NAMALWA (cell line): ENCODE measurements at regions not wholly inside any gene's neighbourhood (a gene's known extent, or its start where the extent isn't known, plus 50 kb on each side); places are given as distances from the start of the nearest gene placed in this dataset.
A peak's percentile ranks its signal among the peaks of the same experiment; 100 is the strongest.
"Not testable (repeated sequence)": the region's sequence is repeated elsewhere in the genome, so short reads cannot be mapped to it uniquely, and the experiment has no call there.

Experiments
- DNase-seq: peaks from one replicate; pipeline ENCODE4 v3.0.0-alpha.2; 2015; ENCODE audit warnings: low spot score

- no peak for DNase-seq
These were observed 68.7 kb downstream of the VSIG4 start for GRCh38 chrX:65971151-65971550.

DNA sequence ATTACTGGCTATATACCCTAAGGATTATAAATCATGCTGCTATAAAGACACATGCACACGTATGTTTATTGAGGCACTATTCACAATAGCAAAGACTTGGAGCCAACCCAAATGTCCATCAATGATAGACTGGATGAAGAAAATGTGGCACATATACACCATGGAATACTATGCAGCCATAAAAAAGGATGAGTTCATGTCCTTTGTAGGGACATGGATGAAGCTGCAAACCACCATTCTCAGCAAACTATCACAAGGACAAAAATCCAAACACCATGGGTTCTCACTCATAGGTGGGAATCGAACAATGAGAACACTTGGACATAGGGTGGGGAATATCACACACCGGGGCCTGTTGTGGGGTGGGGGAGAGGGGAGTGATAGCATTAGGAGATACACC is 72.7 kb downstream of the VSIG4 start:
- not testable (repeated sequence) for DNase-seq

- no peak for DNase-seq
These were observed 78.2 kb downstream of the VSIG4 start for GRCh38 chrX:65961714-65962113.

DNA sequence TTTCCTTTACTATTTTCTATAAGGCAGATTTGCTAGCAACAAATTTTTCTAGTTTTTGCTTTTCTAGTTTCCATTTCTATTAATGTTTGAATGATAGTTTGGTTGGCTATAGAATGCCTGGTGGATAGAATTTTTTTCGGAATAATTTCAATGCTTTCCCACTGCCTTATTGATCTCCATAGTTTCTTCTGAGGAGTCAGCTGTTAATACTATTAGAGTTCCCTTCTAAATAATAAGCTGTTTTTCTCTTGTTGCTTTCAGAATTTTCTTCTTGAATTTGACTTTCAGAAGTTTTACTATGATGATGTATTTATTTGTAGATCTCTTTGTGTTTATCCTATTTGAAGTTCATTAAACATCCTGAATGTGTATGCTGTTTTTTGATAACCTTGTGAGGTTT is 91.8 kb downstream of the VSIG4 start:
- DNase-seq = no peak

- no peak for DNase-seq
These were observed 98.1 kb downstream of the VSIG4 start for GRCh38 chrX:65941775-65942174.

GRCh38 chrX:65933085-65933589 is 106.7 kb downstream of the VSIG4 start:
- DNase-seq = no peak

DNA sequence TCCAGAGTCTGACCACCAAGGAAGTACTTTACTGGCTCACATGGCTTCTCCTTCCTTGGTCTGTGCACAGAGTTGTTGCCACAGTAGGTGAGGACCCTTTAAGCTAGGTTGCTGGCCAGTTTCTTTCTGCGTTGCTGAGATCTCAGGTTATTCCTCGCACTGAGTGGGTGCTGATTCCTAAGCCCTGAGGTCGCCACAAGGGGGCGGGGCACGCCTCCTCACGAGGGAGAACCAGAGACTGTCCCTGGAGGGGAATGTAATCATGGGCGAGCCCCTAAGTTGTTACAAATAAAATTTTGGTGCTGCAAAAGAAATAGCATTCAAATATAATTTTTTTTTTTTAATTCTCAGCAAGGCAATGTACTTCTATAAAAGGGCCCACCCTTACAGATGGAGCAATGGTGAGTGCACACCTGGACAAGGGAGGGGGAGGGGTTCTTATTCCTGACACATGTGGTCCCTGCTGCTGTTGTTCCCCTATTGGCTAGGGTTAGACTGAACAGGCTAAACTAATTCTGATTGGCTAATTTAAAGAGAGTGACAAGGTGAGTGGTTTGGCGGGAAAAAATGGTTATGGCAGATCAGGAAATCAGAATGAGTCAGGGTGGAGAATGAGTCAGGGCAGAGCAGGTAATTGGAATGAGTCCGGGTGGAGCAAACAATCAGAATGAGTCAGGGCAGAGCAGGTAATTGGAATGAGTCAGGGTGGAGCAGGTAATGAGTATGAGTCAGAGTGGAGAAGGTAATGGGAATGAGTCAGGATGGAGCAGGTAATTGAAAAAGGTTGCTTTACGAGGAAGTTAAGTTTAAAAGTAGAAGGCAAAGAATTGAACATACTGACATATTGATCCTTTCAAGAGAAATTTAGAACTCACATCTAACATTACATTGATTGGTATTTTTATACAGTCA is 107.5 kb downstream of the VSIG4 start:
- peak; percentile 26 for DNase-seq

- DNase-seq = no peak
These were observed 111.4 kb downstream of the VSIG4 start for GRCh38 chrX:65928522-65928921.

GRCh38 chrX:65927386-65927785 is 112.5 kb downstream of the VSIG4 start:
- DNase-seq = not testable (repeated sequence)

DNA sequence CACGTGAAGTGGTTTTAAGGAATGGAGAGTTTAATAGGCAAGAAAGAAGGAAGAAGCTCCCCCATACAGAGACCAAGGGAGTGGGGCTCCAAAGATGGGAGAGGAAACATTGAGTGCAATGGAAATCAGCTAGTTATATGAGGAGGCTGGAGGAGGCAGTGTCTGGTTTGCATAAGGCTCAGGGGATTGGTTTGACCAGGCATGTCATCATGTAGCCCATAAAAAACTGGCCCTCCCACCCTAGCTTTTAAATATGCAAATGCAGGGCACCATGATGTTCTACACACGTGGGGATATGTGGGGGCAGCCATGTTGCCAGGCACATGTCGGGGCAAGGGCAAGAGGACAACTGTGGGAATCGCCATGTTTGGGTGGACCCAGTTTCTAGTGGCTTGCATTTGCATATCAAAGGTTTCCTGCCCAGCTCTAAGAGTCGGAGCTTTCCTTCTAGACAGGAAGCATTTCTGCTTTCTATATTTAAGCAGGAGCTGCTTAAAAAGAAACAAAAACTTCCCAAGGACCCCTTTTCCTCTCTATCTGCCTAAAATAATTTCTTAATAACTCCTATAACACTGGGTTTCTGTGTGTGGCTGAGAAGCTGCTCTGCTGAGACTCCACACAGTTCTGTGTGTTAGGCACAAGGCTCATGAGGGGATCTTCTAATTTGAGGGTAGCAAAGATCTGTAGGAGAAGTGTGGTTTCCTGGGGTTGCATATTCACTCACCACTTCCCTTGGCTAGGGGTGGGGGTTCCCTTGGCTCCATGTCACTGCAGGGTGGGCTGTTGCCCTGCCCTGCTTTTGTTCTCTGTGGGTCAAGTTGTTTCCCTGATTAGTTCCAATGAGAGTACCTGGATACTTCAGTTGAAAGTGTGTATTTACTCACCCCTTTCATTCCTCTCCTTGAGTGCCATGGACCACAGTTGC is 113.5 kb downstream of the VSIG4 start:
- peak; percentile 95 for DNase-seq

DNA sequence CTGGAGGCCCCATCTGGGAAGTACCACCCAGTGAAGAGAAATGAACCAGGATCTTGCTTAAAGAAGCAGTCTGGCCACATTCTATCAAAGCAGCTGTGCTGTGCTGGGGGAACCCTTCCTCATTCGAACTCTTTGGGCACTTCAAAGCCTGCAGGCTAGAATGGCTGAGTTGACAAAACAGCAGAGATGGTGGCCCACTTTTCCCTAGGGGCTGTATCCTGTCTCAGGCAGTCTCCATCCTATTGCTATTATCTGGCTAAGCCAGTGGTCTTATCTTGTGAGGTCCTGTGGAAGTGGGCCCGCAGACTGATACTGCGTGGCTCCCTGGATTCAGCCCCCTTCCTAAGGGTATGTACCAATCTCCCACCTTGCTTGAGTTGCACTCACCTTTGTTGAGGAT is 114.3 kb downstream of the VSIG4 start:
- peak; percentile 17 for DNase-seq

DNA sequence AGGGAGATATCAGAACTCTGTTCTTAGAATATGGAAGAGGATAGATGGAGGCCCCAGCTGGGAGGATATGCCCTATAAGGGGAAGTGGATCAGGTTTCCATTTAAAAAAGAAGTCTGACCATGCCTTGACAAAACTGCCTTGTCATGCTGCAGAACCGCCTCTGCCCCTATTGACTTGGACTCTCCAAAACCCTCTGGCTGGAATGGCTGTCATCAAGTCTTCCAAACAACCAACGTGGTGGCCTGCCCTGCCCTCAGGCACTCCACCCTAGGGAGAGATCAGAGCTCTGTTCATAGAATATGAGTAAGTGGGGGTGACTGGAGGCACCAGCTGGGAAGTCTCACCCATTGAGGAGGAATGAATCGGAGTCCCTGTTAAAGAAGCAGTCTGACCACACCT is 114.9 kb downstream of the VSIG4 start:
- DNase-seq = peak; percentile 3

DNA sequence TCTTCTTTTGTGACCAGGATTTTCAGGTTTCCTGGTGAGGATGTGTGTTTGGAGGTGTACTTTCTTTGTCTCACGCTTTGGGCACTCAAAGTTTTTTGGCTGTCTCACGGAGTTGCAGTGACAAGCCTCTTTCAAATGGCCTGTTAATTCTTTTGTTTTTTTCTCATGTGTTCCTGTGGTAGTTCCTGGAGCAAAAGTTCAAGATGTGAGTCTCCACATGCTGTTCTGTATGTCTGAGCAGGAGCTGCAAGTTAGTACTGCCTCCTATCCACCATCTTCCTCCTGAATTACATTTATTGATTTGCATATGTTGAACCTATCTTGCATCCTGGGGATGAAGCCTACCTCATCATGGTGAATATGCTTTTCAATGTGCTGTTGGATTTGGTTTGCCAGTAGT is 118.5 kb downstream of the VSIG4 start:
- no peak for DNase-seq

DNA sequence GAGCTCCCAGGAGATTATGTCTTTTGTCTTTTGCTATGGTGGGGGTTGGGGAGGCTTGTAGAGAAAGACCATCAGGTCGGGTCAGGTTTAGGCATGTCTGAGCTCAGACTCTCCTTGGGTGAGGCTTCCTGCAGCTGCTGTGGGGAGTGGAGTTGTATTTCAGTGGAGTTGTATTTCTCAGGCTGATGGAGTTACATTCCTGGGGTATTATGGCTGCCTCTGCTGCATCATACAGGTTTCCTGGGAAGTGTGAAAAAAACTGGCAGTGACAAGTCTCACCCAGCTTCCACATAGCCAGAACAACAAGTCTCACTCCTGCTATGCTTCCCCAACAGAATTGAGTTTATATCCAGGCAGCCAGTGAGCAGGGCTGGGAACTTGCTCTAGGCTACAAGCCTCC is 119.3 kb downstream of the VSIG4 start:
- no peak for DNase-seq

- no peak for DNase-seq
These were observed 129.0 kb downstream of the VSIG4 start for GRCh38 chrX:65910899-65911298.

GRCh38 chrX:65903750-65904149 is 136.1 kb downstream of the VSIG4 start:
- DNase-seq = no peak

DNA sequence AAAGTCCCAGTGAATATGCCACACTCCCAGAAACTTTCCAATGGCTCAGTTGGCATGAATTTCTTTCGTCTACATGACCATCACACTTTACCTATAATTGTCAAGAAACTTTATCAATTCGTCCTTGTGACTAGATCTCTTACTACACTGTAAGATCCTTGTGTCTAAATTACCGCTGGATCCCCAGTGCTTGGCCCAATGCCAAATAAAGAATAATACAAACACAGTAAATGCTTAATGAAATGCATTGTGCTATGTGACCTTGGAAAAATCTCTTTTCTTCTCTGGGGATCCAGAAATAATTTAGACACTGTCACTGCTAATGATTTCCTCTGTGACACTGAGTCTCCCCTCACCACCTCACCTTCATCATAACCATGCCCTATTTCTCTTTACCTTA is 137.9 kb downstream of the VSIG4 start:
- no peak for DNase-seq

GRCh38 chrX:65900850-65901844 is 138.7 kb downstream of the VSIG4 start:
- no peak for DNase-seq

DNA sequence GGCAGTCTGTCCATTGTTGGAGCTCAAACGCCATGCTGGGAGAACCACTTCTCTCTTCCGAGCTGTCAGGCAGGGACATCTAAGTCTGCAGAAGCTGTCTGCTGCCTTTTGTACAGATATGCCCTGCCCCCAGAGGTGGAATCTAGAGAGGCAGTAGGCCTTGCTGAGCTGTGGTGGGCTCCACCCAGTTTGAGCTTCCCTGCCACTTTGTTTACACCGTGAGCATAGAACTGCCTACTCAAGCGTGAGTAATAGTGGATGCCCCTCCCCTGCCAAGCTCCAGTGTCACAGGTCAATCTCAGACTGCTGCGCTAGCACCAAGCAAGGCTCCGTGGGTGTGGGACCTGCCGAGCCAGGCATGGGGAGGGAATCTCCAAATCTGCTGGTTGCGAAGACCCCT is 145.7 kb downstream of the VSIG4 start:
- DNase-seq = no peak

DNA sequence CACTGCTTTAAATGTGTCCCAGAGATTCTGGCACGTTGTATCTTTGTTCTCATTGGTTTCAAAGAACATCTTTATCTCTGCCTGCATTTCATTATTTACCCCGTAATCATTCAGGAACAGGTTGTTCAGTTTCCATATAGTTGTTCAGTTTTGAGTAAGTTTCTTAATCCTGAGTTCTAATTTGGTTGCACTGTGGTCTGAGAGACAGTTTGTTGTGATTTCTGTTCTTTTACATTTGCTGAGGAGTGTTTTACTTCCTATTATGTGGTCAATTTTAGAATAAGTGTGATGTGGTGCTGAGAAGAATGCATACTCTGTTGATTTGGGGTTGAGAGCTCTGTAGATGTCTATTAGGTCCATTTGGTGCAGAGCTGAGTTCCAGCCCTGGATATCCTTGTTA is 148.1 kb downstream of the VSIG4 start:
- DNase-seq = not testable (repeated sequence)

DNA sequence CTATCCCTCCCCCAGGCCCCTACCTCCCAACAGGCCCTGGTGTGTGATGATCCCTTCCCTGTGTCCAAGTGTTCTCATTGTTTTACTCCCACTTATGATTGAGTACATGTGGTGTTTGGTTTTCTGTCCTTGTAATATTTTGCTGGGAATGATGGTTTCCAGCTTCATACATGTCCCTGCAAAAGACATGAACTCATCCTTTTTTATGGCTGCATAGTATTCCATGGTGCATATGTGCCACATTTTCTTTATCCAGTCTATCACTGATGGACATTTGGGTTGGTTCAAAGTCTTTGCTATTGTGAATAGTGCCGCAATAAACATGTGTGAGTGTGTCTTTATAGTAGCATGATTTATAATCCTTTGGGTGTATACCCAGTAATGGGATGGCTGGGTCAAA is 151.7 kb downstream of the VSIG4 start:
- DNase-seq = not testable (repeated sequence)
